Activated CD4-positive, alpha-beta T cell treated with anti-CD3 and anti-CD28 coated beads, Interleukin-2, amount 10 ng/mL, durations not matched to agents 24 days and 14 days (primary cell): ENCODE measurements at regions not wholly inside any gene's neighbourhood (a gene's known extent, or its start where the extent isn't known, plus 50 kb on each side); places are given as distances from the start of the nearest gene placed in this dataset.

ENCODE experiments used
- DNase-seq: peaks from one replicate; pipeline ENCODE4 v3.0.0; 2022
- H3K27ac Mint-ChIP-seq: one replicate; pipeline ENCODE4 v1.8.0; 2022; ENCODE audit warnings: mild to moderate bottlenecking, mixed read lengths
- H3K27me3 Mint-ChIP-seq: one replicate; pipeline ENCODE4 v1.8.0; 2022; ENCODE audit warnings: mixed read lengths
- H3K36me3 Mint-ChIP-seq: one replicate; pipeline ENCODE4 v1.8.0; 2022; ENCODE audit warnings: low read depth, mild to moderate bottlenecking, mixed read lengths
- H3K4me1 Mint-ChIP-seq: one replicate; pipeline ENCODE4 v1.8.0; 2021; ENCODE audit warnings: mixed read lengths
- H3K4me3 Mint-ChIP-seq: one replicate; pipeline ENCODE4 v1.8.0; 2022; ENCODE audit warnings: mild to moderate bottlenecking, moderate library complexity, mixed read lengths
- H3K9me3 Mint-ChIP-seq: one replicate; pipeline ENCODE4 v1.8.0; 2021; ENCODE audit warnings: mixed read lengths
- intact Hi-C: fragments of 100-400 bp; cut with micrococcal nuclease; formaldehyde crosslinking; loops from one replicate; pipeline ENCODE4 v1.15.1; 2023

GRCh38 chr1:79550402-79550801 lies 543.9 kb upstream of the ADGRL4 start:
- DNase-seq = no peak
- H3K36me3 Mint-ChIP-seq = no peaks in the 10 kb centered on the region
- no peaks in the 10 kb centered on the region for H3K4me1 Mint-ChIP-seq

GRCh38 chr1:79549201-79549600 lies 542.7 kb upstream of the ADGRL4 start:
- Mint-ChIP-seq H3K36me3 (no peaks in the 10 kb centered on the region), H3K4me3 (no peak overlapping the region), H3K27ac (no peak overlapping the region), H3K9me3 (peaks cover 3% of the 10 kb centered on the region), H3K27me3 (no peaks in the 10 kb centered on the region), H3K4me1 (no peaks in the 10 kb centered on the region)
- DNase-seq = no peak
- intact Hi-C loops = no loop called here

More at GRCh38 chr1:79550402-79550801, 543.9 kb upstream of the ADGRL4 start:
- Mint-ChIP-seq H3K9me3 (peaks cover 3% of the 10 kb centered on the region), H3K27ac (no peak overlapping the region), H3K27me3 (no peaks in the 10 kb centered on the region), H3K4me3 (no peak overlapping the region)
- intact Hi-C loops = no loop called here

- Mint-ChIP-seq H3K36me3 (no peaks in the 10 kb centered on the region), H3K27me3 (no peaks in the 10 kb centered on the region), H3K4me1 (no peaks in the 10 kb centered on the region), H3K4me3 (no peak overlapping the region), H3K9me3 (peaks cover 3% of the 10 kb centered on the region), H3K27ac (no peak overlapping the region)
- no peak for DNase-seq
- intact Hi-C loops = no loop called here
These were observed 541.0 kb upstream of the ADGRL4 start for GRCh38 chr1:79547514-79547913.

- Mint-ChIP-seq H3K4me1 (no peaks in the 10 kb centered on the region), H3K4me3 (no peak overlapping the region), H3K27me3 (no peaks in the 10 kb centered on the region), H3K36me3 (no peaks in the 10 kb centered on the region), H3K27ac (no peak overlapping the region), H3K9me3 (peaks cover 3% of the 10 kb centered on the region)
- DNase-seq = no peak
- intact Hi-C loops = no loop called here
These were observed 536.9 kb upstream of the ADGRL4 start for GRCh38 chr1:79543394-79543793.

- Mint-ChIP-seq H3K27me3 (no peaks in the 10 kb centered on the region), H3K27ac (no peak overlapping the region), H3K9me3 (no peaks in the 10 kb centered on the region), H3K4me1 (no peaks in the 10 kb centered on the region), H3K4me3 (no peak overlapping the region), H3K36me3 (no peaks in the 10 kb centered on the region)
- intact Hi-C loops = no loop called here
- DNase-seq = no peak
These were observed 532.5 kb upstream of the ADGRL4 start for GRCh38 chr1:79539001-79539400.

GRCh38 chr1:79532555-79532954 lies 526.0 kb upstream of the ADGRL4 start:
- no peak overlapping the region for H3K4me3 Mint-ChIP-seq
- no peaks in the 10 kb centered on the region for H3K4me1 Mint-ChIP-seq
- no peak overlapping the region for H3K27ac Mint-ChIP-seq
- H3K36me3 Mint-ChIP-seq = no peaks in the 10 kb centered on the region
- no peaks in the 10 kb centered on the region for H3K9me3 Mint-ChIP-seq
- intact Hi-C loops = no loop called here
- no peak for DNase-seq
- H3K27me3 Mint-ChIP-seq = no peaks in the 10 kb centered on the region

- no peaks in the 10 kb centered on the region for H3K27me3 Mint-ChIP-seq
- H3K4me1 Mint-ChIP-seq = no peaks in the 10 kb centered on the region
- H3K36me3 Mint-ChIP-seq = no peaks in the 10 kb centered on the region
- H3K9me3 Mint-ChIP-seq = no peaks in the 10 kb centered on the region
- intact Hi-C loops = no loop called here
- DNase-seq = no peak
- H3K27ac Mint-ChIP-seq = no peak overlapping the region
- H3K4me3 Mint-ChIP-seq = no peak overlapping the region
These were observed 525.3 kb upstream of the ADGRL4 start for GRCh38 chr1:79531790-79532189.

GRCh38 chr1:79530476-79530875 lies 523.9 kb upstream of the ADGRL4 start:
- Mint-ChIP-seq H3K27me3 (no peaks in the 10 kb centered on the region), H3K4me3 (no peak overlapping the region), H3K36me3 (no peaks in the 10 kb centered on the region), H3K4me1 (no peaks in the 10 kb centered on the region), H3K27ac (no peak overlapping the region), H3K9me3 (no peaks in the 10 kb centered on the region)
- DNase-seq = no peak
- intact Hi-C loops = no loop called here

- no peak overlapping the region for H3K4me3 Mint-ChIP-seq
These were observed 523.5 kb upstream of the ADGRL4 start for GRCh38 chr1:79530055-79530454.

GRCh38 chr1:79524126-79524525 lies 517.6 kb upstream of the ADGRL4 start:
- DNase-seq = no peak
- no peak overlapping the region for H3K27ac Mint-ChIP-seq
- no peaks in the 10 kb centered on the region for H3K27me3 Mint-ChIP-seq
- H3K9me3 Mint-ChIP-seq = peaks cover 4% of the 10 kb centered on the region
- no peaks in the 10 kb centered on the region for H3K36me3 Mint-ChIP-seq
- H3K4me1 Mint-ChIP-seq = no peaks in the 10 kb centered on the region
- intact Hi-C loops = no loop called here
- H3K4me3 Mint-ChIP-seq = no peak overlapping the region

More at GRCh38 chr1:79530055-79530454, 523.5 kb upstream of the ADGRL4 start:
- intact Hi-C loops = no loop called here
- H3K27me3 Mint-ChIP-seq = no peaks in the 10 kb centered on the region
- H3K9me3 Mint-ChIP-seq = no peaks in the 10 kb centered on the region
- no peak for DNase-seq
- H3K36me3 Mint-ChIP-seq = no peaks in the 10 kb centered on the region
- no peaks in the 10 kb centered on the region for H3K4me1 Mint-ChIP-seq
- no peak overlapping the region for H3K27ac Mint-ChIP-seq

- intact Hi-C loops = no loop called here
- no peak overlapping the region for H3K27ac Mint-ChIP-seq
- no peaks in the 10 kb centered on the region for H3K36me3 Mint-ChIP-seq
- no peaks in the 10 kb centered on the region for H3K27me3 Mint-ChIP-seq
- no peak for DNase-seq
- H3K4me3 Mint-ChIP-seq = no peak overlapping the region
- H3K4me1 Mint-ChIP-seq = no peaks in the 10 kb centered on the region
- H3K9me3 Mint-ChIP-seq = peaks cover 4% of the 10 kb centered on the region
These were observed 512.7 kb upstream of the ADGRL4 start for GRCh38 chr1:79519084-79519760.

GRCh38 chr1:79517470-79518224 lies 511.1 kb upstream of the ADGRL4 start:
- Mint-ChIP-seq H3K36me3 (no peaks in the 10 kb centered on the region), H3K4me1 (no peaks in the 10 kb centered on the region), H3K4me3 (no peak overlapping the region), H3K9me3 (peaks cover 4% of the 10 kb centered on the region), H3K27me3 (no peaks in the 10 kb centered on the region), H3K27ac (no peak overlapping the region)
- DNase-seq = no peak
- intact Hi-C loops = no loop called here

GRCh38 chr1:79507770-79508169 lies 501.2 kb upstream of the ADGRL4 start:
- DNase-seq = no peak
- intact Hi-C loops = no loop called here
- Mint-ChIP-seq H3K36me3 (no peaks in the 10 kb centered on the region), H3K4me3 (no peak overlapping the region), H3K27ac (no peak overlapping the region), H3K27me3 (no peaks in the 10 kb centered on the region), H3K4me1 (no peaks in the 10 kb centered on the region), H3K9me3 (no peaks in the 10 kb centered on the region)

- Mint-ChIP-seq H3K4me3 (no peak overlapping the region), H3K27ac (no peak overlapping the region), H3K27me3 (no peaks in the 10 kb centered on the region), H3K4me1 (no peaks in the 10 kb centered on the region), H3K9me3 (no peaks in the 10 kb centered on the region), H3K36me3 (no peaks in the 10 kb centered on the region)
- no peak for DNase-seq
- intact Hi-C loops = no loop called here
These were observed 494.6 kb upstream of the ADGRL4 start for GRCh38 chr1:79501153-79501552.
